HFFc6 (cell line): ENCODE measurements at regions not wholly inside any gene's neighbourhood (a gene's known extent, or its start where the extent isn't known, plus 50 kb on each side); places are given as distances from the start of the nearest gene placed in this dataset.

Experiments
- DNase-seq: peaks from one replicate; pipeline ENCODE4 v3.0.0-alpha.2; 2018
- H3K27ac Mint-ChIP-seq: 2 replicates; pipeline ENCODE4 v1.8.0; 2020; ENCODE audit warnings: mild to moderate bottlenecking, mixed read lengths
- H3K27me3 Mint-ChIP-seq: 2 replicates; pipeline ENCODE4 v1.8.0; 2021; ENCODE audit warnings: mild to moderate bottlenecking, moderate library complexity, mixed read lengths; ENCODE audit not compliant: insufficient read depth
- H3K36me3 Mint-ChIP-seq: 2 replicates; pipeline ENCODE4 v1.8.0; 2021; ENCODE audit warnings: low read depth, mixed read lengths
- H3K4me1 Mint-ChIP-seq: 2 replicates; pipeline ENCODE4 v1.8.0; 2020; ENCODE audit warnings: low read depth, mixed read lengths
- H3K4me3 Mint-ChIP-seq: 2 replicates; pipeline ENCODE4 v1.8.0; 2020; ENCODE audit warnings: mild to moderate bottlenecking, moderate library complexity, mixed read lengths
- H3K9me3 Mint-ChIP-seq: 2 replicates; pipeline ENCODE4 v1.8.0; 2020; ENCODE audit warnings: mild to moderate bottlenecking, mixed read lengths
- CTCF ChIP-seq: fragments of 200-600 bp; sonication (generic); IDR thresholded peaks from 2 replicates; pipeline ENCODE4 v1.5.0; 2021; ENCODE audit warnings: antibody characterized with exemption, mild to moderate bottlenecking

DNA sequence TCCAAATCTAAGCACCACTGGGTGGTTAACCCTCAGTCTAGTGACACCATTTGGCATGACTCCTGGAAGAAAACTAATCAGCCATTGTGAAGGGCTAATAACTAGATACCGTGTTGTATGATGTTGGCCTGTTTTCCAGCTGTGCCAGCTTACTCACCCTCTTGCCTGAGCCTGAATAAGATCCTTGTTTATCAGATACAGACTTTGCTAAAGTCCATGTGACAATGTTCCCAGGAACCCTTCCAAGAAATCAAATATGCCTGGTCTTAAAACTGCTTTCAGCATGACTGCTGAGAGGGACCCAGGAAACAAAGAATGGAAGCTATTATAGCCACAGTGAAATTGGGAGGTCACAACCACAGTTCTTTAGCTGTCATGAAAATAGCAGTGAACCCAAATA lies 640.8 kb upstream of the INTU start:
- no peak overlapping the region for H3K4me3 Mint-ChIP-seq
- DNase-seq: peak; percentile 37
- H3K27me3 Mint-ChIP-seq: no peaks in the 10 kb centered on the region
- no peak for TF ChIP-seq CTCF
- no peaks in the 10 kb centered on the region for H3K9me3 Mint-ChIP-seq
- H3K4me1 Mint-ChIP-seq: peaks cover 18% of the 10 kb centered on the region
- H3K27ac Mint-ChIP-seq: no peak overlapping the region
- no peaks in the 10 kb centered on the region for H3K36me3 Mint-ChIP-seq

GRCh38 chr4:126992910-126993309 lies 639.8 kb upstream of the INTU start:
- no peak for DNase-seq
- Mint-ChIP-seq H3K27me3 (no peaks in the 10 kb centered on the region), H3K27ac (no peak overlapping the region), H3K36me3 (no peaks in the 10 kb centered on the region), H3K4me3 (no peak overlapping the region), H3K4me1 (peaks cover 15% of the 10 kb centered on the region), H3K9me3 (no peaks in the 10 kb centered on the region)
- TF ChIP-seq CTCF: no peak

DNA sequence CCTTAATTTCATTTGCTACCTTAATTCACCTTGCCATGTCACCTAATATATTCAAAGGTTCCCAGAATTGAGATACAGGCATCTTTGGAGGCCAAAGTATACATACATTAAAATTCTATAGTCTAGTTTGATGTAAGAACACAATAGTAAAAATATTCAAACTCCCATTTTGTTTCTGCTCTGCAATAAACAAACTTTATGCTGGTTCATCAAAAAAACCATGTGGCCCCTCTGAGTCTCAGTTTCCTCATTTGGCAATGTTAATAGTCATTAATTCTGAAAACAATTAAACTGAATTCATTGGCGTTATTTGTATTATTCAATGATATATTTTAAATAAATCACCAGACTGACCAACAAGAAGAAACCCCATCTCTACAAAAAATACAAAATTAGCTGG lies 639.4 kb upstream of the INTU start:
- no peak for DNase-seq

DNA sequence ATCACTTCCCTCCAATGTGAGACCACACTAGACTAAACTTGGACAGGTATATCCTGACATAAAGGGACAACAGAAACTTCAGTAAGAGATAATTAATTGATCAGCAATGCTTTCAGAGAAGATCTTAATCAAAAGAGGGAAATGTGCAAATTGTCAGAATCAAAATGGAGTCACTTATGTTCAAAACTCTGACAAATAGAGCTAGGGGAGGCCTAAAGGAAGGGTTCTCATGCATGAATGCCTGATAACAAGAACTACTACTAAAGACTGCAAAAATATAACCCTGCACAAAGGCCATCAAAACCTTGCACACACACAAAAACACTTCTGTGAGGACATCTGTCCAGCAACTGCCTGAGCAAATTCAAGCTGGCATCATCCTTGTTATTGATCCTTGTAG lies 637.5 kb upstream of the INTU start:
- H3K4me1 Mint-ChIP-seq: peaks cover 15% of the 10 kb centered on the region

More for the DNA sequence above, 639.4 kb upstream of the INTU start:
- no peak for TF ChIP-seq CTCF
- Mint-ChIP-seq H3K9me3 (no peaks in the 10 kb centered on the region), H3K27ac (no peak overlapping the region), H3K36me3 (no peaks in the 10 kb centered on the region), H3K4me1 (peaks cover 15% of the 10 kb centered on the region), H3K4me3 (no peak overlapping the region), H3K27me3 (no peaks in the 10 kb centered on the region)

DNA sequence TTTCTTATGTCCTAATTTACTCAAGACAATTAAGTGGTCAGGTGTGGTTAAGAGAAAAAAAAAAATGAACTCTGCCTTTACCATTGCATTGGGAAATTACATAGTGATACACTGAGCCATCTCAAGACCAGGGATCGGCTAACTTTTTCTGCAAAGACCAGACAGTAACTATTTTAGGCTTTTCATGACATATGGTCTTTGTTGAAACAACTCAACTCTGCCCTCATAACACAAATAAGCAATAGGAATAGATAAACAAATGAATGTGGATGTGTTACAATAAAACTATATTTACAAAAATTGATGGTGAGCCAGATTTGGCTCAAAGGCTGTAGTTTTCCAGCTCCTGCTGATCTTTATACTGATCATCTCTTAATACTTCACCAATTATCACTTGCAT lies 632.6 kb upstream of the INTU start:
- no peaks in the 10 kb centered on the region for H3K9me3 Mint-ChIP-seq
- H3K36me3 Mint-ChIP-seq: no peaks in the 10 kb centered on the region
- H3K4me1 Mint-ChIP-seq: no peaks in the 10 kb centered on the region
- H3K27ac Mint-ChIP-seq: no peak overlapping the region
- H3K4me3 Mint-ChIP-seq: no peak overlapping the region
- no peaks in the 10 kb centered on the region; the same call in 1 of the 2 replicates for H3K27me3 Mint-ChIP-seq
- no peak for TF ChIP-seq CTCF
- DNase-seq: no peak

More for the DNA sequence above, 637.5 kb upstream of the INTU start:
- no peak for TF ChIP-seq CTCF
- no peaks in the 10 kb centered on the region for H3K36me3 Mint-ChIP-seq
- no peak overlapping the region for H3K4me3 Mint-ChIP-seq
- no peak overlapping the region for H3K27ac Mint-ChIP-seq
- H3K9me3 Mint-ChIP-seq: no peaks in the 10 kb centered on the region
- no peak for DNase-seq
- no peaks in the 10 kb centered on the region for H3K27me3 Mint-ChIP-seq

DNA sequence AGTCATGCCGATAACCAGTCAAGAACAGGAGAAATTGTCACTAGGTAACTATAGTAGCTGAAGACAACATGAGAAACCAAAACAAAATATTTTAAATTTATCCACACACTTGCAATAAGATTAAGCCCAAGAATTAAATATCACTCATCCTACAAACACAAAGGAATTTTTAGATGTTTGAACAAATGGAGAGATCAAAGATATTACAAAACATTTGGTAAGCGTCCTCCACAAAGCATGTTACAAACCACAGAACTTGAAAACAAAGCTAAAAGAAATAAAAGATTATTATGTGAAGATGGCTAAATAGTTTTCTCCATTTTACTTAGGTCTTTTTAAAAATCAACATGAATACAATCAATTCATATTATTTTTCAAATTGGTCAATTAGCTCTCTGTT lies 631.9 kb upstream of the INTU start:
- H3K36me3 Mint-ChIP-seq: no peaks in the 10 kb centered on the region
- DNase-seq: no peak
- TF ChIP-seq CTCF: no peak
- H3K27ac Mint-ChIP-seq: no peak overlapping the region
- no peaks in the 10 kb centered on the region for H3K4me1 Mint-ChIP-seq
- H3K27me3 Mint-ChIP-seq: no peaks in the 10 kb centered on the region; the same call in 1 of the 2 replicates
- H3K9me3 Mint-ChIP-seq: no peaks in the 10 kb centered on the region
- H3K4me3 Mint-ChIP-seq: no peak overlapping the region
